Transverse colon (tissue), 4 donors: ENCODE measurements at regions not wholly inside any gene's neighbourhood (a gene's known extent, or its start where the extent isn't known, plus 50 kb on each side); places are given as distances from the start of the nearest gene placed in this dataset.

Source experiments
- EP300 ChIP-seq: sonication (generic); formaldehyde crosslinking; IDR thresholded peaks from one replicate; pipeline ENCODE4 v1.6.1; 2017; ENCODE audit warnings: antibody characterized with exemption, low read depth
- POLR2AphosphoS5 ChIP-seq, 3 donors: sonication (generic); formaldehyde crosslinking; IDR thresholded peaks; one replicate each; pipeline ENCODE4 v1.6.1; 2016; ENCODE audit warnings: antibody characterized with exemption in 3 of 3
- TF ChIP-seq, protein P1 (sequence below), 5 experiments: fragments of 200-600 bp in 3 of 5; fragments of 450-650 bp in 2 of 5; sonication (generic) in 3 of 5; IDR thresholded peaks; 1 replicate in 2 of 5; 2 replicates in 3 of 5; pipeline ENCODE4 v1.5.1; 2016 to 2017; ENCODE audit warnings: antibody characterized with exemption in 5 of 5, inconsistent platforms in 3 of 5, mild to moderate bottlenecking in 2 of 5, moderate library complexity in 1 of 5

DNA sequence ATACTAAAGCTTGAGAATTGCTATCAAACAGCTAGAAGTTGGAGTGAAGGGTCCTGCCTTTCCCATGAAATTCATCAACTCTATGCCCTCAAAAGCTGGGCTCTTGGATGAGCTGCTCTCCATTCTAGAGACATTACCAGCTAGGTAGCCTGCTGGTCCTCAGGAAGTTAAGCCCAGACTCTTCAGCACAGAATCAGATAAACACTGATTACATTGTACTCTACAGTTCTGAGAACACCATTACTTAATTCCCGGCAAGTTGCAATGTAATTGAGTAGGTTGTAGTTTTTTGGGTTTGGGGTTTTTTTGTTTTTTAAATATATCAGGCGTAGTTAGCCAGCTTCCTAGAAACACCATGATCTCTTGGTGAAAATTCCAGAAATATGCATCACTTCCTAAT lies 84.1 kb upstream of the PIK3CG start:
- TF ChIP-seq, protein P1, sequence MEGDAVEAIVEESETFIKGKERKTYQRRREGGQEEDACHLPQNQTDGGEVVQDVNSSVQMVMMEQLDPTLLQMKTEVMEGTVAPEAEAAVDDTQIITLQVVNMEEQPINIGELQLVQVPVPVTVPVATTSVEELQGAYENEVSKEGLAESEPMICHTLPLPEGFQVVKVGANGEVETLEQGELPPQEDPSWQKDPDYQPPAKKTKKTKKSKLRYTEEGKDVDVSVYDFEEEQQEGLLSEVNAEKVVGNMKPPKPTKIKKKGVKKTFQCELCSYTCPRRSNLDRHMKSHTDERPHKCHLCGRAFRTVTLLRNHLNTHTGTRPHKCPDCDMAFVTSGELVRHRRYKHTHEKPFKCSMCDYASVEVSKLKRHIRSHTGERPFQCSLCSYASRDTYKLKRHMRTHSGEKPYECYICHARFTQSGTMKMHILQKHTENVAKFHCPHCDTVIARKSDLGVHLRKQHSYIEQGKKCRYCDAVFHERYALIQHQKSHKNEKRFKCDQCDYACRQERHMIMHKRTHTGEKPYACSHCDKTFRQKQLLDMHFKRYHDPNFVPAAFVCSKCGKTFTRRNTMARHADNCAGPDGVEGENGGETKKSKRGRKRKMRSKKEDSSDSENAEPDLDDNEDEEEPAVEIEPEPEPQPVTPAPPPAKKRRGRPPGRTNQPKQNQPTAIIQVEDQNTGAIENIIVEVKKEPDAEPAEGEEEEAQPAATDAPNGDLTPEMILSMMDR (IDR thresholded peaks at IDR 0.05) = no peak
- TF ChIP-seq EP300 (no peak), POLR2AphosphoS5 (IDR thresholded peaks at IDR 0.05) (no peak)
